GM12878 (cell line): ENCODE measurements at regions not wholly inside any gene's neighbourhood (a gene's known extent, or its start where the extent isn't known, plus 50 kb on each side); places are given as distances from the start of the nearest gene placed in this dataset.

ENCODE experiments used
- ATAC-seq: fragments of 200-7000 bp; cut with Tn5 transposase; 3 replicates; pipeline ENCODE4 v1.9.1; 2020; ENCODE audit warnings: mild to moderate bottlenecking, moderate library complexity
- BruUV-seq: library from RNA; stranded (reverse); fragments of 400-500 nt; replicated peaks from 2 replicates; lab custom pipeline; 2021; lab: Mats Ljungman, UMichigan
- CTCF ChIA-PET: fragments of 300-600 bp; sonication (Branson Sonifier 250); formaldehyde crosslinking; extraction: SDS; loops from one replicate; lab custom pipeline; 2021; ENCODE audit warnings: inconsistent platforms; lab: Yijun Ruan, JAX
- POLR2A ChIA-PET: fragments of 350-600 bp; formaldehyde crosslinking; extraction: SDS; loops from one replicate; lab custom pipeline; 2021; ENCODE audit warnings: inconsistent platforms; lab: Charles Lee
- RAD21 ChIA-PET: fragments of 300-600 bp; sonication (Branson Sonifier 250); formaldehyde crosslinking; loops from one replicate; lab custom pipeline; 2023; ENCODE audit warnings: antibody characterized with exemption; ENCODE audit not compliant: unreplicated experiment; lab: Charles Lee
- SMC1A ChIA-PET: fragments of 300-600 bp; sonication (Branson Sonifier 250); formaldehyde crosslinking; loops from one replicate; lab custom pipeline; 2023; ENCODE audit not compliant: unreplicated experiment, uncharacterized antibody; lab: Charles Lee
- DNase-seq: peaks from one replicate; pipeline ENCODE4 v3.0.0-alpha.2; 2011; ENCODE audit warnings: low read depth, low spot score
- FAIRE-seq: peaks from 3 replicates; lab custom pipeline; 2011; peaks lifted over from hg19 to GRCh38; lab: Jason Lieb, UNC
- H2AFZ ChIP-seq: 2 replicates; pipeline ENCODE4 v1.6.0; 2011; ENCODE audit warnings: low read depth, low read length, control low read depth; ENCODE audit not compliant: control insufficient read depth
- H3K27ac ChIP-seq: 2 replicates; pipeline ENCODE4 v1.5.1; 2011; ENCODE audit warnings: control low read depth; ENCODE audit not compliant: control insufficient read depth, insufficient read depth
- H3K27me3 ChIP-seq, 2 experiments: replicated peaks in 1 of 2; 2 replicates each; pipeline versions ENCODE4 v1.6.0 to v1.6.1; 2011; ENCODE audit warnings: low read length in 1 of 2; ENCODE audit not compliant: control insufficient read depth in 2 of 2, insufficient read depth in 2 of 2
- H3K36me3 ChIP-seq, 2 experiments: 2 replicates each; pipeline ENCODE4 v1.5.1; 2011; ENCODE audit warnings: low read length in 1 of 2; ENCODE audit not compliant: control insufficient read depth in 2 of 2, insufficient read depth in 2 of 2
- H3K4me1 ChIP-seq: 2 replicates; pipeline ENCODE4 v1.6.1; 2011; ENCODE audit warnings: mild to moderate bottlenecking, low read length, moderate library complexity, mixed read lengths; ENCODE audit not compliant: control insufficient read depth, insufficient read depth
- H3K4me2 ChIP-seq: 2 replicates; pipeline ENCODE4 v1.6.0; 2011; ENCODE audit warnings: control low read depth; ENCODE audit not compliant: control insufficient read depth, insufficient read depth
- H3K4me3 ChIP-seq: fragments of 200-600 bp; sonication (generic); 2 replicates; pipeline ENCODE4 v1.5.1; 2016
- H3K79me2 ChIP-seq: 2 replicates; pipeline ENCODE4 v1.6.0; 2011; ENCODE audit warnings: low read length; ENCODE audit not compliant: control insufficient read depth, insufficient read depth
- H3K9ac ChIP-seq: 2 replicates; pipeline ENCODE4 v1.8.0; 2011; ENCODE audit warnings: low read length, control low read depth, mixed read lengths; ENCODE audit not compliant: control insufficient read depth, insufficient read depth
- H3K9me3 ChIP-seq: replicated peaks from 3 replicates; pipeline ENCODE4 v1.5.1; 2011; ENCODE audit warnings: mild to moderate bottlenecking, low read length; ENCODE audit not compliant: control insufficient read depth, insufficient read depth
- H4K20me1 ChIP-seq: 2 replicates; pipeline ENCODE4 v1.6.0; 2011; ENCODE audit not compliant: control insufficient read depth, insufficient read depth
- ATF7 ChIP-seq: fragments of 450-650 bp; IDR thresholded peaks from 2 replicates; pipeline ENCODE4 v1.6.1; 2016; ENCODE audit warnings: low read depth, mild to moderate bottlenecking
- BMI1 ChIP-seq: fragments of 450-650 bp; IDR thresholded peaks from 2 replicates; pipeline ENCODE4 v1.6.1; 2016; ENCODE audit warnings: mild to moderate bottlenecking, moderate library complexity, borderline replicate concordance
- CEBPZ ChIP-seq: fragments of 150-350 bp; IDR thresholded peaks from 2 replicates; pipeline ENCODE4 v1.6.1; 2016; ENCODE audit warnings: low read depth, low read length
- EP300 ChIP-seq, 2 experiments: fragments of 150-350 bp in 1 of 2; IDR thresholded peaks; 2 replicates each; pipeline ENCODE4 v1.6.1; 2011 to 2012; ENCODE audit warnings: low read depth in 2 of 2, low read length in 2 of 2, borderline replicate concordance in 1 of 2, improper control_type of control experiment in 1 of 2, inconsistent platforms in 1 of 2; ENCODE audit not compliant: control insufficient read depth in 1 of 2
- HCFC1 ChIP-seq: fragments of 150-350 bp; IDR thresholded peaks from 2 replicates; pipeline ENCODE4 v1.6.1; 2014; ENCODE audit warnings: low read length
- HSF1 ChIP-seq: fragments of 150-350 bp; IDR thresholded peaks from 2 replicates; pipeline ENCODE4 v1.6.1; 2014; ENCODE audit warnings: mild to moderate bottlenecking, low read depth, low read length
- KLF5 ChIP-seq: fragments of 450-650 bp; IDR thresholded peaks from 2 replicates; pipeline ENCODE4 v1.6.1; 2014; ENCODE audit warnings: mild to moderate bottlenecking; ENCODE audit not compliant: partially characterized antibody
- POLR2A ChIP-seq: IDR thresholded peaks from 2 replicates; pipeline ENCODE4 v1.6.1; 2011; ENCODE audit warnings: low read depth, mild to moderate bottlenecking, low read length
- POLR2AphosphoS2 ChIP-seq: IDR thresholded peaks from 2 replicates; pipeline ENCODE4 v1.6.1; 2011; ENCODE audit warnings: low read depth, mild to moderate bottlenecking, low read length, improper control_type of control experiment, moderate library complexity
- SUPT20H ChIP-seq: IDR thresholded peaks from 2 replicates; pipeline ENCODE4 v1.6.1; 2011; ENCODE audit warnings: low read depth, mild to moderate bottlenecking, low read length, moderate library complexity, borderline replicate concordance; ENCODE audit not compliant: control insufficient read depth
- TCF7 ChIP-seq: IDR thresholded peaks from 2 replicates; pipeline ENCODE4 v1.6.1; 2014; ENCODE audit warnings: antibody characterized with exemption, borderline replicate concordance
- WGBS: methylation state at CpG from one replicate; pipeline ENCODE4 v1.1.6; 2016; ENCODE audit warnings: low lambda C conversion rate; ENCODE audit not compliant: insufficient replicate concordance, insufficient coverage; ENCODE audit errors: missing lambda C conversion rate; 5-methylcytosine and 5-hydroxymethylcytosine counted together
- in situ Hi-C: fragments of 300-500 bp; cut with MboI; formaldehyde crosslinking; loops from 9 replicates; pipeline ENCODE4 v1.14.3; 2018; ENCODE audit warnings: mixed read lengths
- intact Hi-C: fragments of 100-400 bp; cut with micrococcal nuclease; formaldehyde crosslinking; loops from one replicate; pipeline ENCODE4 v1.14.2; 2022; ENCODE audit not compliant: unreplicated experiment
- TF ChIP-seq, protein P1 (sequence below): fragments of 450-650 bp; formaldehyde crosslinking; IDR thresholded peaks from 2 replicates; pipeline ENCODE4 v1.4.0; 2020; ENCODE audit warnings: mild to moderate bottlenecking, moderate library complexity
- TF ChIP-seq, protein P2 (sequence below): fragments of 450-650 bp; conservative IDR thresholded peaks from 2 replicates; pipeline ENCODE4 v1.6.1; 2017; ENCODE audit warnings: mild to moderate bottlenecking, moderate library complexity

DNA sequence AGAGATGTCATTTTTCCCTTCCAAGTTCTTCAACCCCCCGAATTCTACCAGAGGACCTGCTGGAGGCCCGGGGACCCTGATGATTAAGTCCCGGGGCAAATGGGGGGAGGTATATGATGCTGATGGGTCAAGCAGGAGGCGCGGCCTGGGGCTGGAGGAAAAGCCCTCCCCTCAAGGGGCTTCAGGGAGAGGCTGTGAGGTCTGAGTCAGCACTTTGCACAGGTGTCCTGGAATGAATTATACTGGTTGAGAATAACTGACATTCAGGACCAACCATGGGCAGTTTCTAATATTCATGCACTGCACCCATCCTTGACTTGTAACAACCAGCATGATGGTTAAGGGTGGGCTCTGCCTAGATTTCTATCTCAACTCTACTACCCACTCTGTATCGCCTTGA, 146.8 kb upstream of the SYT13 start:
- no peak for FAIRE-seq

More for the DNA sequence above, 146.8 kb upstream of the SYT13 start:
- Histone ChIP-seq H3K4me3 (no peak overlapping the region), H2AFZ (no peak overlapping the region), H3K4me1 (no peaks in the 10 kb centered on the region), H3K79me2 (no peaks in the 10 kb centered on the region), H3K36me3 (no peaks in the 10 kb centered on the region), H4K20me1 (no peaks in the 10 kb centered on the region), H3K4me2 (no peak overlapping the region), H3K27me3 (peaks cover 0 to 4% of the 10 kb centered on the region in 2 experiments; a peak in 2 of 4 replicates), H3K9ac (no peak overlapping the region), H3K27ac (no peak overlapping the region), H3K9me3 (no peaks in the 10 kb centered on the region)
- CTCF ChIA-PET = no interaction called here
- SMC1A ChIA-PET = no interaction called here
- RAD21 ChIA-PET = no interaction called here
- DNase-seq (no peak), ATAC-seq (no peak)
- no peak for TF ChIP-seq HCFC1
- no peak for TF ChIP-seq CEBPZ
- TF ChIP-seq EP300 (IDR thresholded peaks at IDR 0.05; ENCODE audit: borderline replicate concordance in 1 of 2, control insufficient read depth in 1 of 2, low read depth in 2 of 2, low read length in 2 of 2) = no peak
- no peak for TF ChIP-seq ATF7
- TF ChIP-seq, protein P1, sequence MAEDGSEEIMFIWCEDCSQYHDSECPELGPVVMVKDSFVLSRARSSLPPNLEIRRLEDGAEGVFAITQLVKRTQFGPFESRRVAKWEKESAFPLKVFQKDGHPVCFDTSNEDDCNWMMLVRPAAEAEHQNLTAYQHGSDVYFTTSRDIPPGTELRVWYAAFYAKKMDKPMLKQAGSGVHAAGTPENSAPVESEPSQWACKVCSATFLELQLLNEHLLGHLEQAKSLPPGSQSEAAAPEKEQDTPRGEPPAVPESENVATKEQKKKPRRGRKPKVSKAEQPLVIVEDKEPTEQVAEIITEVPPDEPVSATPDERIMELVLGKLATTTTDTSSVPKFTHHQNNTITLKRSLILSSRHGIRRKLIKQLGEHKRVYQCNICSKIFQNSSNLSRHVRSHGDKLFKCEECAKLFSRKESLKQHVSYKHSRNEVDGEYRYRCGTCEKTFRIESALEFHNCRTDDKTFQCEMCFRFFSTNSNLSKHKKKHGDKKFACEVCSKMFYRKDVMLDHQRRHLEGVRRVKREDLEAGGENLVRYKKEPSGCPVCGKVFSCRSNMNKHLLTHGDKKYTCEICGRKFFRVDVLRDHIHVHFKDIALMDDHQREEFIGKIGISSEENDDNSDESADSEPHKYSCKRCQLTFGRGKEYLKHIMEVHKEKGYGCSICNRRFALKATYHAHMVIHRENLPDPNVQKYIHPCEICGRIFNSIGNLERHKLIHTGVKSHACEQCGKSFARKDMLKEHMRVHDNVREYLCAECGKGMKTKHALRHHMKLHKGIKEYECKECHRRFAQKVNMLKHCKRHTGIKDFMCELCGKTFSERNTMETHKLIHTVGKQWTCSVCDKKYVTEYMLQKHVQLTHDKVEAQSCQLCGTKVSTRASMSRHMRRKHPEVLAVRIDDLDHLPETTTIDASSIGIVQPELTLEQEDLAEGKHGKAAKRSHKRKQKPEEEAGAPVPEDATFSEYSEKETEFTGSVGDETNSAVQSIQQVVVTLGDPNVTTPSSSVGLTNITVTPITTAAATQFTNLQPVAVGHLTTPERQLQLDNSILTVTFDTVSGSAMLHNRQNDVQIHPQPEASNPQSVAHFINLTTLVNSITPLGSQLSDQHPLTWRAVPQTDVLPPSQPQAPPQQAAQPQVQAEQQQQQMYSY (CRISPR knock-in tag) = no peak
- no peak for TF ChIP-seq POLR2AphosphoS2
- no peak for TF ChIP-seq BMI1
- TF ChIP-seq, protein P2, sequence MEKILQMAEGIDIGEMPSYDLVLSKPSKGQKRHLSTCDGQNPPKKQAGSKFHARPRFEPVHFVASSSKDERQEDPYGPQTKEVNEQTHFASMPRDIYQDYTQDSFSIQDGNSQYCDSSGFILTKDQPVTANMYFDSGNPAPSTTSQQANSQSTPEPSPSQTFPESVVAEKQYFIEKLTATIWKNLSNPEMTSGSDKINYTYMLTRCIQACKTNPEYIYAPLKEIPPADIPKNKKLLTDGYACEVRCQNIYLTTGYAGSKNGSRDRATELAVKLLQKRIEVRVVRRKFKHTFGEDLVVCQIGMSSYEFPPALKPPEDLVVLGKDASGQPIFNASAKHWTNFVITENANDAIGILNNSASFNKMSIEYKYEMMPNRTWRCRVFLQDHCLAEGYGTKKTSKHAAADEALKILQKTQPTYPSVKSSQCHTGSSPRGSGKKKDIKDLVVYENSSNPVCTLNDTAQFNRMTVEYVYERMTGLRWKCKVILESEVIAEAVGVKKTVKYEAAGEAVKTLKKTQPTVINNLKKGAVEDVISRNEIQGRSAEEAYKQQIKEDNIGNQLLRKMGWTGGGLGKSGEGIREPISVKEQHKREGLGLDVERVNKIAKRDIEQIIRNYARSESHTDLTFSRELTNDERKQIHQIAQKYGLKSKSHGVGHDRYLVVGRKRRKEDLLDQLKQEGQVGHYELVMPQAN = no peak
- no peak for TF ChIP-seq HSF1
- TF ChIP-seq POLR2A = no peak
- no peak for TF ChIP-seq SUPT20H
- no peak for TF ChIP-seq TCF7
- no peak for TF ChIP-seq KLF5
- no TSS peak for BruUV-seq
- intact Hi-C loops (no loop called here), in situ Hi-C loops (no loop called here)
- POLR2A ChIA-PET = no interaction called here
- 23% methylated on average over 6 of the region's 6 CpGs for WGBS
